EL (cell line): ENCODE measurements at regions not wholly inside any gene's neighbourhood (a gene's known extent, or its start where the extent isn't known, plus 50 kb on each side); places are given as distances from the start of the nearest gene placed in this dataset.
"Not testable (repeated sequence)": the region's sequence is repeated elsewhere in the genome, so short reads cannot be mapped to it uniquely, and the experiment has no call there.

Experiments
- DNase-seq: peaks from one replicate; pipeline ENCODE4 v3.0.0-alpha.2; 2016

DNA sequence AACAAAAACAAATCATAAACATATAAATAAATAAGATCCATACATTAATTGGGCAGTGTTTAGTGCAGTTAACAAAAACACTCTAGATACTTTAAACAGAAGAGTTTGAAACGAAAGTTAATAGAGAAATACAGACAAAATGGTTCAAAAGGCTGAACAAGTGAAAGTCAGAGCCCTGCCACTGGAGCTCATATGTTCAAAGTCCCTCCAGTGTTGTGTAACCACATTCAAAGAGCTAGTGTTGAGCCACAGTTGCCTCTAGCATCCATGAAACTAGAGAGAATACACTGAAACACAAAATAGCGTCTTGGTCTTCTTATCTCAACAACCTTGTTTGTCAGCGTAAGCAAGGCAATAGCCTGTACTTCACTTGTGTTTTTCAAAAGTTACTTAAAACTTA lies 1309.8 kb upstream of the NRXN1 start:
- DNase-seq = no peak

GRCh38 chr2:52340171-52340570 lies 1308.2 kb upstream of the NRXN1 start:
- DNase-seq = no peak

DNA sequence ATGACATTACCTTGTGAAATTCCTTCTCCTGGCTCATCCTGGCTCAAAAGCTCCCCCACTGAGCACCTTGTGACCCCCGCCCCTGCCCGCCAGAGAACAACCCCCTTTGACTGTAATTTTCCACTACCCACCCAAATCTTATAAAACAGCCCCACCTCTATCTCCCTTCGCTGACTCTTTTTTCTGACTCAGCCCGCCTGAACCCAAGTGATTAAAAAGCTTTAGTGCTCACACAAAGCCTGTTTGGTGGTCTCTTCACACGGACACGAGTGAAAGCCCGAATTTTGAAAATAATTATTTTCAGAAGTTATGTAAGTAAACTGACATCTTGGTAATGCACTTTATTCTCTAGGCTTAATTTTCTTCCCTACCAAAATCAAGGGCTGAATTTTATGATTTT lies 1305.9 kb upstream of the NRXN1 start:
- not testable (repeated sequence) for DNase-seq

DNA sequence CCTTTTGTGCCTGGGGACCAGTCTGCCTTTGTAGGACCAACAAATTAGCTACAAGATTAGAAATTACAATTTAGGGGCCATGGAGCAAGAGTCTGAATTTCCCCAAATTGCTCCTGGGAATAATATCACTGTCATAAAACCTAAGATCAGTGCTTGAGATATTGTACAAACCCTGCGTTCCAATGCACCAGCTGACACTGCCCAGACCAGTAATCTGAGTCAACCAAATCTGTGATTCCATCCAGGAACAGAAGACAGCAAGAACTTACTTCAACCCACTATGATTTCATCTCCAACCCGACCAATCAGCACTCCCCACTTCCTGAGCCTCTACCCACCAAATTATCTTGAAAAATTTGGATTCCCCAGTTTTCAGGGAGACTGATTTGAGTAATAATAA lies 1305.0 kb upstream of the NRXN1 start:
- DNase-seq = no peak

GRCh38 chr2:52335727-52336126 lies 1303.8 kb upstream of the NRXN1 start:
- no peak for DNase-seq

DNA sequence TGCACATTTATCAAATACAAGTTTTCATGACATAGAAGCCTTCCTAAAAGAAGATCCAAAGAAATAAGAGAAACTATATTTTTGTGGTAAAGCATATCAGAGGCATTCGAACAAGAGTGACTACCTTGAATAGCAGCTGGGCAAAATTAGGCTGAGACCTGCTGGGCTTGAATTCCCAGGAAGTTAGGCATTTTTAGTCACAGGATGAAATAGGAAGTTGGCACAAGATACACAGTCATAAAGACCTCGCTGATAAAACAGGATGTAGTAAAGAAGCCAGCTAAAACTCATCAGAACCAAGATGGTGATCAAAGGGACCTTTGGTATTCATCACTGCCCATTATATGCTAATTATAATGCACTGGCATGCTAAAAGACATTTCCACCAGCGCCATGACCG lies 1302.3 kb upstream of the NRXN1 start:
- no peak for DNase-seq

GRCh38 chr2:52327641-52328040 lies 1295.7 kb upstream of the NRXN1 start:
- DNase-seq = no peak

GRCh38 chr2:52314231-52314630 lies 1282.3 kb upstream of the NRXN1 start:
- DNase-seq = no peak

DNA sequence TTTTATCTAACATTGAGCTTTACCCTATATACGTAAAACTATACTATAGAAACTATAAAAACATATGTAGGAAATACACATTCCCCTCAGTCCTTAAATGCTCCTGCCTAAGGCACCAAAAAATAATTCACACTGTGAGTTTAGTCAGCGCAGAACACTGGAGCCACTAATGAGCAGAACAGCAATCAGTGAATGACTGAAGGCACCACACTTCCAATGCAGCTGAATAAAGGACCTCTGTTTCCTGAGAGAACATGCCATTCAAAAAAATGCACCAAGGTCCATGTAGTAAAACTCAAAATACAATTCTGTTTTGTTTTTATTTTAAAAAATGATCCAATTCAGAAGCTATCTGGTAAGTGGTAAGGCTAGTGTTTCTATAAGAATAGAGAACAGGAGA lies 1280.6 kb upstream of the NRXN1 start:
- DNase-seq = no peak

GRCh38 chr2:52311862-52312261 lies 1279.9 kb upstream of the NRXN1 start:
- no peak for DNase-seq

GRCh38 chr2:52308156-52308555 lies 1276.2 kb upstream of the NRXN1 start:
- DNase-seq = no peak

DNA sequence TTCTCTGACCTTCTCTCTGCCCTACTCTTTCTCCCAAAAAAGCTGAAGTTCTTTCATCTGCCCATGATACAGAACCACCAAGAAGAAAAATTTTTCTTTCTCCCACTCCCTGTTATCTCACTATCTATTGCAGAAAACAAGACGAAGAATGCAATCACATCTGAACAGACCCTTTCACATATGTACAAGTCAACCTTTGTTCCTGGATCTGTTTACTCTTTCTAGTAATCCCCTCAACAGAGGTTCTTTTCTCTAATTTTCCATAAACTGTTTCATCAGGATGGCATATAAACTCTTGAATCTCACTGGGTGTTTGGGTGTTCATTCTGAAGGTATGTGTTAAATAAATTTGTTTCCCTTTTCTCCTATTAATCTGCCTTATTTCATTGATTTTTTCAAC lies 1262.7 kb upstream of the NRXN1 start:
- no peak for DNase-seq

DNA sequence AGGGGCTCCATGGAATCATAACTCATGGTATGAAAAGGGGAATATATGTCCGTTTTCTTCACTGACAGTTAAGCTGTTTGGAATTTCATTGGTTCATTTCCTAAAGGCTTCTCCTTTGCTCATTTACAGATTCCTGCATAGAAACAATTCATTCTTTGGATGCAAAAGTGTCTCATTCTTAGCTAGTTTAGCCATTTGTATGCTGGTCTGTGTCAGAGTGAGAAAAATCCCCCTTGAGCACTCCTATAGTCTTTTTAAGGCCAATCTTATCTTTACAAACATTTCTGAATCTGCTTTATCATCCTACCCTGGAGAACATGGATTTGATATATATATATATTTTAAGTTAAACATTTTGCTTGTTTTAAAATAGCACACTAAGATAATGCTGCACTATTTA lies 1260.9 kb upstream of the NRXN1 start:
- DNase-seq = no peak

GRCh38 chr2:52289741-52290140 lies 1257.8 kb upstream of the NRXN1 start:
- DNase-seq = no peak

DNA sequence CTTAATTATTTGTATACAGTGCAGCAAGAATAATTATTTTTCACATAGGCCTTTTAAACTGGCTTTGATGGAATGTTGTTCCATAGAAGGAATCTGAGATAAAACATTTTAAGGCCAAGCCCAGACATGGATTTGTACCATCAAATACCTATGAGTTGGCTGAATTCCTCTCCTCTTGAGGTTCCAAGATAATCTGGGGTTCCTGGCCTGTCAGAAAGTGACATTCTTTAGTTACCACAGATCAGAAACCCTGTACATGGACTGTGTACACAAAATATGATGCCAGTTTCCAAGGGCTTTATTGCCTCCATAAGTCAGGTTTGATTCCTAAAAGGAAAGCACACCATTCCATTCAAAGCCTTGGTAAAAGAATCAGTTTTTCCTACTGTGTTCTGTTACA lies 1256.7 kb upstream of the NRXN1 start:
- DNase-seq = no peak

GRCh38 chr2:52269696-52270485 lies 1238.0 kb upstream of the NRXN1 start:
- peak; percentile 2 for DNase-seq

- DNase-seq = no peak
Observed at GRCh38 chr2:52264911-52265310, 1233.0 kb upstream of the NRXN1 start.

GRCh38 chr2:52264488-52264887 lies 1232.6 kb upstream of the NRXN1 start:
- no peak for DNase-seq

DNA sequence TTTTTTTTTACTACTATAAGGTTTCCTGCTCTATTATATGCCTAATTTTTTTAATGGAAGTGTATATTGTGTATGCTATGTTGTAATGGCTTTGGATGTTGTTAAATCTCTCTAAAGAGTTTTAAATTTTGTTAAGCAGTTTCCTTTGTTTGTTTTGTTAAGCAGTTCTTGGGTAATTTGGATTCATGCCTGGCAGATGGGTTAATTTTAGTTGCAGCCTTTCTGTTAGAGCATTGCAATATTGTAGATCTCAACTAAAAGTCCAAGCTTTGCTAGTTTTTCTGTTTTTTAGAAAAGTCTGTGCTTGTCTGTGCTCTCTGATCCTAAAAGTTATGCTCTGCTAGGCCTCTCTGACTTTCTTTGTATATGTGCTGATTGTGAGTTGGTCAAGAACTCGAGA lies 1229.0 kb upstream of the NRXN1 start:
- no peak for DNase-seq

GRCh38 chr2:52258967-52259366 lies 1227.0 kb upstream of the NRXN1 start:
- not testable (repeated sequence) for DNase-seq

DNA sequence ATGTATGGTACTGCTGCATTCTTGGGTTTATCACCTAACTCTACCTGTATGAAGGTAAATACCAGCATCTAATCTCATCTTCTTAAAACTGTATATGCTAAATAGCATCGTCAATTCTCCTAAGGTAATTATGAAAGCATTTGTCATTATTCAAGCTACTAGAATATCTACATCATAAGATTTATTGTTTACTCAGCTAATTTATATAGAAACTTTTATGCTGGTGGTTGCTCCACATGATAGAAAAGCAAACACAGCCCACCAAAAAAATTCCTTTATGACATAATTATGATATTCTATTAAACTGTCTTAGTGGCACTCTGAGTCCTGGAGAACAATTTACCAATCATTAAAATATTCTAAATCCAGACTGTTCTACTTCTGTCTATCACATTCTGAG lies 1226.1 kb upstream of the NRXN1 start:
- no peak for DNase-seq

GRCh38 chr2:52253416-52253980 lies 1221.6 kb upstream of the NRXN1 start:
- DNase-seq = no peak

GRCh38 chr2:52238782-52239181 lies 1206.8 kb upstream of the NRXN1 start:
- DNase-seq = no peak

GRCh38 chr2:52222128-52222527 lies 1190.2 kb upstream of the NRXN1 start:
- DNase-seq = no peak

GRCh38 chr2:52220393-52220792 lies 1188.5 kb upstream of the NRXN1 start:
- no peak for DNase-seq
